ENCODE measurements at regions not wholly inside any gene's neighbourhood (a gene's known extent, or its start where the extent isn't known, plus 50 kb on each side); places are given as distances from the start of the nearest gene placed in this dataset.
"Not testable (repeated sequence)": the region's sequence is repeated elsewhere in the genome, so short reads cannot be mapped to it uniquely, and the experiment has no call there.

DNA sequence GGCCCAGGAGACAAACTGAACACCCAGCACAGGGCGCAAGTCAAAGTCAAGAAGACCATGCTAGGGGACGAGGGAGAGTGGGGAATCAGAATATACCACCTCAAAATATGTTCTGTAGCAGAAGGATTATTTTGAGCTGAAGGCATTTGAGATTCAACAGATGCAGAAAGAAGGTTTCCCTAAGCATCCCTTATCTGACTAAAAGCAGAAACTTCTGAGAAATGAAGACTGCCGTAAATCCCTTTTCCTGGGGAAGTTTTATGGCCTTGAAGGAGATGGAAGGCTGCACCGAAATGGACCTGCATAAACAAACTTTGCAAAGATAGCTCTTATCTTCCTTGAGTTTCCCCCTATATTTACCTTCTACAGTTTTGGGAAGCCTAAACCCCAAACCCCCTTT is 72.8 kb downstream of the PTTG1 start:
- TF ChIP-seq CTCF (IDR thresholded peaks at IDR 0.05): no peak
- Histone ChIP-seq H3K27me3 (no peaks in the 10 kb centered on the region), H3K9me3 (no peaks in the 10 kb centered on the region), H3K4me1 (no peaks in the 10 kb centered on the region), H3K27ac (no peak overlapping the region), H3K4me3 (no peak overlapping the region), H3K36me3 (no peaks in the 10 kb centered on the region)
- ATAC-seq (no peak), DNase-seq (no peak)
- intact Hi-C loops (cut with DNase I): no loop called here

GRCh38 chr5:160496334-160496733 is 74.7 kb downstream of the PTTG1 start:
- Histone ChIP-seq H3K36me3 (no peaks in the 10 kb centered on the region), H3K27ac (no peak overlapping the region), H3K27me3 (no peaks in the 10 kb centered on the region), H3K9me3 (no peaks in the 10 kb centered on the region), H3K4me3 (no peak overlapping the region), H3K4me1 (no peaks in the 10 kb centered on the region)
- no peak for TF ChIP-seq CTCF (IDR thresholded peaks at IDR 0.05)
- intact Hi-C loops (cut with DNase I): no loop called here
- no peak for DNase-seq
- ATAC-seq: no peak

DNA sequence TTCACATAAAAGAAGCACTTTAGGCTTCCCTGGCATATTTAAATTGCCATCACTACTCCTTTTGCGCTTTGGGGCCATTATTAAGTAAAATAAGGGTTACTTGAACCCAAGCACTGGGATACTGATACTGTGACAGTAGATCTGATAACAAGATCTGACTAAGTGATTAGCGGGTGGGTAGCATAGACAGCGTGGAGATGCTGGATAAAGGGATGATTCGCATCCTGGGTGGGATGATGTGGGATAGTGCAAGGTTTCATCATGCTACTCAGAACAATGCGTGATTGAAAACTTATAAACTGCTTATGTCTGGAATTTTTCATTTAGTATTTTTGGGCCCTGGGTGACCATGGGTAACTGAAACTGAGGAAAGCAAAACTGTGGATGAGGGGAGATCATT is 75.1 kb downstream of the PTTG1 start:
- Histone ChIP-seq H3K27ac (no peak overlapping the region), H3K27me3 (no peaks in the 10 kb centered on the region), H3K36me3 (no peaks in the 10 kb centered on the region), H3K4me3 (no peak overlapping the region), H3K9me3 (no peaks in the 10 kb centered on the region), H3K4me1 (no peaks in the 10 kb centered on the region)
- intact Hi-C loops (cut with DNase I): no loop called here
- no peak for TF ChIP-seq CTCF (IDR thresholded peaks at IDR 0.05)
- ATAC-seq: no peak
- DNase-seq: no peak

DNA sequence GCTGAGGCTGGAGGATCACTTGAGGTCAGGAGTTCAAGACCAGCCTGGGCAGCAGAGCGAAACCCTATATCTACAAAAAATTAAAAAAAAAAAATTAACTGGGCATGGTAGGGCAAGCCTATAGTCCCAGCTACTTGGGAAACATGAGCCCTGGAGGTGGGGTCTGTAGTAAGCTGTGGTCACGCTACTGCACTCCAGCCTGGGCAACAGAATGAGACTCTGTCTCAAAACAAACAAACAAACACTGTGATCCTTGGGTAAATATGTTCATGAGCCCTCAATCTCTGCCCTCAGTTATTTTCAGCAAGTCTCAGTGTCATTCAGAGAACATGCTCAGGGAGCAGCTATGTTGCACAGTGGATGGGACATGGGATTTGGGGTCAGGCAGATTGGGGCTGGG is 76.2 kb downstream of the PTTG1 start:
- no peak overlapping the region for H3K27ac ChIP-seq
- no peak for TF ChIP-seq CTCF (IDR thresholded peaks at IDR 0.05)
- DNase-seq: no peak
- H3K4me1 ChIP-seq: no peaks in the 10 kb centered on the region
- intact Hi-C loops (cut with DNase I): no loop called here
- no peak overlapping the region for H3K4me3 ChIP-seq
- H3K27me3 ChIP-seq: no peaks in the 10 kb centered on the region
- H3K36me3 ChIP-seq: no peaks in the 10 kb centered on the region
- no peak for ATAC-seq
- no peaks in the 10 kb centered on the region for H3K9me3 ChIP-seq

GRCh38 chr5:160498441-160499043 is 76.9 kb downstream of the PTTG1 start:
- H3K36me3 ChIP-seq; intact Hi-C loops (cut with DNase I); H3K4me1 ChIP-seq; DNase-seq; H3K9me3 ChIP-seq; ATAC-seq; H3K4me3 ChIP-seq; H3K27ac ChIP-seq; H3K27me3 ChIP-seq: not testable (repeated sequence)
